ENCODE measurements at regions not wholly inside any gene's neighbourhood (a gene's known extent, or its start where the extent isn't known, plus 50 kb on each side); places are given as distances from the start of the nearest gene placed in this dataset.
"Not testable (repeated sequence)": the region's sequence is repeated elsewhere in the genome, so short reads cannot be mapped to it uniquely, and the experiment has no call there.

- ATAC-seq (no peak), DNase-seq (no peak)
- intact Hi-C loops (cut with DNase I, micrococcal nuclease), result no loop called here
Measured at GRCh38 chr4:169934794-169935429, 91.3 kb downstream of the MFAP3L start.

DNA sequence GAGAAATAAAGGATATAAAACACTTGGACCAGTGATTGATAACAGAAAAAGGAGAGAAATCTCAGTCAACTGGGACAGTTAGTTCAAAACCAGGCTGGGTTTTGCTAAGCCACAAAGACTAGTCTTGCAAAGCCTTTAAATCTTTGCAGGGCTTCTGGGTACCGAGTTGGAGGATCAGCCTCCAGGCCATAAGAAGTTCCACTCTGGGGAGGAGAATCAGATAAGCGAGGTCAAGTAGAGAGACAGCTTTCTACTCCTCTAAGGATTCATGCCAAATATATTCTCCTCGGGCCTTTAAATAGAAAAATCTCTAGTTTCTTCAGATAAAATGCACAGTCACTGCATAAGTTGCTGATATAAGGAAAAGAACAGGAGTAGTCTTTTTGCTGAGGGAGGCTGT is 92.7 kb downstream of the MFAP3L start:
- intact Hi-C loops (cut with DNase I, micrococcal nuclease), result no loop called here

GRCh38 chr4:169931964-169932363 is 94.2 kb downstream of the MFAP3L start:
- ATAC-seq, result no peak

More for the DNA sequence above, 92.7 kb downstream of the MFAP3L start:
- DNase-seq (no peak), ATAC-seq (no peak)

GRCh38 chr4:169930755-169931154 is 95.4 kb downstream of the MFAP3L start:
- DNase-seq; ATAC-seq; intact Hi-C loops (cut with DNase I, micrococcal nuclease): not testable (repeated sequence)

More at GRCh38 chr4:169931964-169932363, 94.2 kb downstream of the MFAP3L start:
- no peak for DNase-seq
- intact Hi-C loops (cut with DNase I, micrococcal nuclease), result no loop called here

- intact Hi-C loops (cut with DNase I, micrococcal nuclease), result no loop called here
- no peak for DNase-seq
- no peak for ATAC-seq
Measured at GRCh38 chr4:169927280-169927679, 98.9 kb downstream of the MFAP3L start.

- ATAC-seq, result no peak
- DNase-seq, result no peak
- intact Hi-C loops (cut with DNase I, micrococcal nuclease), result no loop called here
Measured at GRCh38 chr4:169925678-169926077, 100.5 kb downstream of the MFAP3L start.

GRCh38 chr4:169922632-169923276 is 103.4 kb downstream of the MFAP3L start:
- intact Hi-C loops (cut with DNase I, micrococcal nuclease), result no loop called here
- ATAC-seq (no peak), DNase-seq (no peak)

GRCh38 chr4:169921732-169922131 is 104.5 kb downstream of the MFAP3L start:
- intact Hi-C loops (cut with DNase I, micrococcal nuclease), result no loop called here
- no peak for DNase-seq
- ATAC-seq, result no peak

GRCh38 chr4:169921237-169921636 is 105.0 kb downstream of the MFAP3L start:
- intact Hi-C loops (cut with DNase I, micrococcal nuclease), result no loop called here

GRCh38 chr4:169919194-169920124 is 106.7 kb downstream of the MFAP3L start:
- ATAC-seq; DNase-seq; intact Hi-C loops (cut with DNase I, micrococcal nuclease): not testable (repeated sequence)

More at GRCh38 chr4:169921237-169921636, 105.0 kb downstream of the MFAP3L start:
- no peak for ATAC-seq
- DNase-seq, result no peak

GRCh38 chr4:169915545-169915944 is 110.7 kb downstream of the MFAP3L start:
- no peak for ATAC-seq
- intact Hi-C loops (cut with DNase I, micrococcal nuclease), result no loop called here
- no peak for DNase-seq

- ATAC-seq, result no peak
Measured at GRCh38 chr4:169914866-169915265, 111.3 kb downstream of the MFAP3L start.

GRCh38 chr4:169912996-169913395 is 113.2 kb downstream of the MFAP3L start:
- DNase-seq (no peak), ATAC-seq (no peak)
- intact Hi-C loops (cut with DNase I, micrococcal nuclease), result no loop called here

More at GRCh38 chr4:169914866-169915265, 111.3 kb downstream of the MFAP3L start:
- intact Hi-C loops (cut with DNase I, micrococcal nuclease), result no loop called here
- DNase-seq, result no peak

DNA sequence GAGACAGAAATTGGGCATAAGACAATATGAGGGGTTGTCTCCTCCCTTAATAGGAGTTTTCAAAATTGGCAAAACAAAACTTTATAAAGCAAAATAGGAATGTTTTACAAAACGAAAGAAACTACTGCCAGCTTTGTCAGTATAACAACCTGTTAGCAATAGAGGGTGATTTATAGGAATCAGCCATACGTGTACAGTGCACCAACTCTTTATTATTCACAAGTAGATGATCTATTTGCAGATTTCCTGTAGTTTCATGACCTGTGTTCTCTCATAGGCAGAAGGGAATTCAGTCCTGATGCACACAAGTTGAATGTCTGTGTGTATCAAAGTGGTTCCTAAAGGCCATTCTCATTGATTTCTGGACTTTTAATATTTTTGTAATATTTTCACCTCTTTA is 116.3 kb downstream of the MFAP3L start:
- intact Hi-C loops (cut with DNase I, micrococcal nuclease), result no loop called here
- ATAC-seq (no peak), DNase-seq (no peak)

DNA sequence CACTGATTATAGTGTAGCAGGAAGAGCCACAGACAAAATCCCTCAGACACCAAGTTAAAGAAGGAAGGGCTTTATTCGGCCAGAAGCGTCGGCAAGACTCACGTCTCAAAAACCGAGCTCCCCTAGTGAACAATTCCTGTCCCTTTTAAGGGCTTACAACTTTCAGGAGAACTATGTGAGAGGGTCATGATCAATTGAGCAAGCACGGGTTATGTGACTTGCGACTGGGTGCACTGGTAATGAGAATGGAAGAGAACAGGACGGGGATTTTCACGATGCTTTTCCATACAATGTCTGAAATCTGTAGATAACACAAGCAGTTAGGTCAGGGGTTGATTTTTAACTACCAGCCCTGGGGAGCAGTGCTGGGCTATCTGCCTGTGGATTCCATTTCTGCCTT is 116.7 kb downstream of the MFAP3L start:
- DNase-seq (no peak), ATAC-seq (no peak)
- intact Hi-C loops (cut with DNase I, micrococcal nuclease), result no loop called here

DNA sequence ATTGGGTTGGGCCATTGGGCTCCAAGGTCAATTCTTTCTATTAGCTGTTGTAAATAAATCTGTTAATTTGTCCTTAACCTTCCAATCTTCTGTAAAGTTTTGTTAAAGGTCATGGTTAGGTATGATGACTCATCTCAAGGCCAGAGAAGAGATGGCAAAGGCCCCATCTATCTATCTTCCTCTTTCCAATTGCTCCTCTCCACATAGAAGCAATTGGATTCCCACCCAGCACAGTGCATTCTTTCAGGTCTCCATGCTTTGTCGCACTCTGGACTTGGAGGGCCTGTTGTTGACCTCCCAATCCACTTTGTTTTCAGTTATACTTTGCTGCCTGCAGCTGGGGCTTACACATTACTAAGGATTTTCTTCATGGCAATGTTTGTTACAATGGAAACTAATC is 118.5 kb downstream of the MFAP3L start:
- ATAC-seq (no peak), DNase-seq (no peak)
- intact Hi-C loops (cut with DNase I, micrococcal nuclease), result no loop called here

DNA sequence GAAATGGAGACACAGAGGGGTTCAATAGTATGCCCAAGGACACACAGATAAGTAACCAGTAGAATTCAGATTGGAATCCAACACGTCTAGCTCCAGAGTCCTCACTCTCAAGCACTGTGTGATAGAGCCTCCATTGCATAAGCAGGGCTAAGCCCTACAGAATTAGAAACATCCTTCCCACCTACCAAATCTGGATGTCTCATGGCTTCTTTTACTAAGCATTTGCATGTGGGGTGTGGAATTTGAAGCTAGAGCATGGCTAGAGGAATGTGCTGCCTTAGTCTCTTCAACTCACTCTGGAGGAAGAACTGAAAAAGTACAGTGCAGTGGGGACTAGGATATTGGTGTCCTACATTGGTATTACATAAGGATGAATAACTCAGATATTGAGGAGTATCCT is 119.4 kb downstream of the MFAP3L start:
- DNase-seq (no peak), ATAC-seq (no peak)
- intact Hi-C loops (cut with DNase I, micrococcal nuclease), result no loop called here

GRCh38 chr4:169906104-169906503 is 120.1 kb downstream of the MFAP3L start:
- intact Hi-C loops (cut with DNase I, micrococcal nuclease), result no loop called here
- DNase-seq (no peak), ATAC-seq (no peak)

- no peak for ATAC-seq
- DNase-seq, result no peak
- intact Hi-C loops (cut with DNase I, micrococcal nuclease), result no loop called here
Measured at GRCh38 chr4:169902658-169903345, 123.4 kb downstream of the MFAP3L start.

Data from left colon (tissue), 2 donors.